Gastrocnemius medialis (tissue), 4 donors: ENCODE measurements at regions not wholly inside any gene's neighbourhood (a gene's known extent, or its start where the extent isn't known, plus 50 kb on each side); places are given as distances from the start of the nearest gene placed in this dataset.

Source experiments
- POLR2A ChIP-seq, 2 donors: fragments of 450-650 bp; IDR thresholded peaks; one replicate each; pipeline ENCODE4 v1.6.1; 2017; ENCODE audit warnings: antibody characterized with exemption in 2 of 2, mild to moderate bottlenecking in 2 of 2, moderate library complexity in 2 of 2
- TF ChIP-seq, protein P1 (sequence below), 5 experiments: fragments of 450-650 bp in 3 of 5; fragments of 200-600 bp in 2 of 5; sonication (generic) in 2 of 5; IDR thresholded peaks in 4 of 5; conservative IDR thresholded peaks in 1 of 5; 1 replicate in 4 of 5; 2 replicates in 1 of 5; pipeline ENCODE4 v1.5.1; 2016 to 2019; ENCODE audit warnings: antibody characterized with exemption in 5 of 5, mild to moderate bottlenecking in 3 of 5, moderate library complexity in 3 of 5

DNA sequence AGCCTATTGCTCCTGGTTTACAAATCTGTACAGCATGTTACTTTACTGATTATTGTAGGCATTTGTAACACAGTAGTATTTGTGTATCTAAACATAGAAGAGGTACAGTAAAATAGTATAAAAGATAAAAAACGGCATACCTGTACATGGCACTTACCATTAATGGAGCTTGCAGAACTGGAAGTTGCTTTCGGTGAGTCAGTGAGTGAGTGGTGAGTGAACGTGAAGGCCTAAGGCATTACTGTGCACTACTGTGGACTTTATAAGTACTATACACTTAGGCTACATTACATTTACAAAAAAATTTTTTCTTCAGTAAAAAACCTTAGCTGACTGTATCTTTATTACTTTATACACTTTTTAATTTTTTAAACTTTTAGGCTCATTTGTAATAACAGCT is 90.9 kb downstream of the RAP2B start:
- TF ChIP-seq, protein P1, sequence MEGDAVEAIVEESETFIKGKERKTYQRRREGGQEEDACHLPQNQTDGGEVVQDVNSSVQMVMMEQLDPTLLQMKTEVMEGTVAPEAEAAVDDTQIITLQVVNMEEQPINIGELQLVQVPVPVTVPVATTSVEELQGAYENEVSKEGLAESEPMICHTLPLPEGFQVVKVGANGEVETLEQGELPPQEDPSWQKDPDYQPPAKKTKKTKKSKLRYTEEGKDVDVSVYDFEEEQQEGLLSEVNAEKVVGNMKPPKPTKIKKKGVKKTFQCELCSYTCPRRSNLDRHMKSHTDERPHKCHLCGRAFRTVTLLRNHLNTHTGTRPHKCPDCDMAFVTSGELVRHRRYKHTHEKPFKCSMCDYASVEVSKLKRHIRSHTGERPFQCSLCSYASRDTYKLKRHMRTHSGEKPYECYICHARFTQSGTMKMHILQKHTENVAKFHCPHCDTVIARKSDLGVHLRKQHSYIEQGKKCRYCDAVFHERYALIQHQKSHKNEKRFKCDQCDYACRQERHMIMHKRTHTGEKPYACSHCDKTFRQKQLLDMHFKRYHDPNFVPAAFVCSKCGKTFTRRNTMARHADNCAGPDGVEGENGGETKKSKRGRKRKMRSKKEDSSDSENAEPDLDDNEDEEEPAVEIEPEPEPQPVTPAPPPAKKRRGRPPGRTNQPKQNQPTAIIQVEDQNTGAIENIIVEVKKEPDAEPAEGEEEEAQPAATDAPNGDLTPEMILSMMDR (IDR thresholded peaks at IDR 0.05 in 4 of 5, conservative IDR thresholded peaks at IDR 0.05 in 1 of 5): no peak
- no peak for TF ChIP-seq POLR2A (IDR thresholded peaks at IDR 0.05)
